HS-5 (cell line): ENCODE measurements at regions not wholly inside any gene's neighbourhood (a gene's known extent, or its start where the extent isn't known, plus 50 kb on each side); places are given as distances from the start of the nearest gene placed in this dataset.
"Not testable (repeated sequence)": the region's sequence is repeated elsewhere in the genome, so short reads cannot be mapped to it uniquely, and the experiment has no call there.

Experiments used
- DNase-seq: peaks from one replicate; pipeline ENCODE4 v3.0.0-alpha.2; 2012; ENCODE audit warnings: low read depth

DNA sequence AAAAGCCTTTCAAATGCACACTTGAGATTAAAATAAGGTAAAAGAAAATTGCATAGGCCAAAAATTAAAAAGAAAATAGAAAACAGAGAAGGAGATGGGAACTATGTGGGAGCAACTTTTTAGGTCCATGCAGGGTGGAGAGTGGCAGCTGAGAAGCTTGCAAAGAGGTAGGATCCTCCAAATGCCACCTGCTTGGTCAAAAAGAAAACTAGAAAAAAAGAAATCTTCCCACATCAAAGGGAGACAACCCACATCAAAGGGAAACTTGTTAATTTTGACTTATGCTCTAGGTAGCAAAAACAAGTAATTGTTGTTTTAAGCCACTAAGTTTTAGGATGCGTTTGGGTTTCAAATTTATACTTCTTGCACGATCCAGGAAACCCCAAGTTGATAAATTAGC lies 342.9 kb downstream of the IL20RB start:
- DNase-seq, result no peak

DNA sequence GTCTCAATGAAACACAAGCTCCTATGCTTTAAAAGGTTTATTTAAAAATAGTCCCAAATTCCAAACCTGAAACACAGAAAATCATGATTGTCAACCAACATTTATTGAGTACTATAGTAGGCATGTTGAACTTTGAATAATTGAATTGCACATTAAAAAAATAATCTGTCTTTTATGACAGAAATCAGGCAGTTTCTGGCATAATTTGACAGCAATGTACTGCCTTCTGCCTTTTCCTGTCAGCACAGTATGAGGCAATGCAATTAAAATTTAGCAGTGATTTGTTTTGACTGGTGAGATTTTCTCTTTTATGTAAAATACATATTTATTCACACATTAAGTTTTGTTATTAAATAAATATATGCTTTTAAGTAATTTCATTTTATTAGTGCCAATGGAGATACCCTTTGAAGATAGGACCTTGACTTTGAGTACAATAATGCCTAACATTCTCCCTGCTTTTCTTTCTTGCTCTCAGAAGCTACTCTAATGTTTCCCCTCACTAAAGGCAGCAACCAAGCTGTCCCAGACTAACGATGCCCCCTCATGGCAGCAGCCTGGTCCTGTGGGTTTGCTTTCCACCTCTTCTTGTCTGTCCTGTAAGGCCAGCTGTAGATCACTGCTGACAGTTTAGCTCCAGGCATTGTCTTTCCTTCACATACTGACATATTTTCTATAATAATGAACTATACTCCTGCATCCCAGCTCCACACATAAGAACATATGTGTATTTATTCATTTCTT lies 346.7 kb downstream of the IL20RB start:
- no peak for DNase-seq

DNA sequence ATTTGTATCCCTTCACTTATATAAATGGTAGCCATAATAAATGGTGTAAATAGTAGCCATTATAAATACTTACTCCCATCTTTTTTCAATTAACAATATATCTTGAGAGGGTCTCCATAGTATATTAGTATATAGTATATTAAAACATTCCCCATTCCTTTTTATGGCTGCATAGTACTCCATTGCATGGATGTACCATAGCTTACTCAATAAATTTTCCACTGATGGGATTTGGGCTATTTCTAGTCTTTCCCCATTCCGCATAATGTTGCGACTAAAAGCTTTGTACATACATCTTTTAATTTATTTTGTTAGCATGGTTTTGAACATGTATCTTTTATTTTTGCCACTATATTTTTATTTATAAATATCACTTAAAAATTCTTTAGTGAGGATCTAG lies 366.3 kb downstream of the IL20RB start:
- no peak for DNase-seq

DNA sequence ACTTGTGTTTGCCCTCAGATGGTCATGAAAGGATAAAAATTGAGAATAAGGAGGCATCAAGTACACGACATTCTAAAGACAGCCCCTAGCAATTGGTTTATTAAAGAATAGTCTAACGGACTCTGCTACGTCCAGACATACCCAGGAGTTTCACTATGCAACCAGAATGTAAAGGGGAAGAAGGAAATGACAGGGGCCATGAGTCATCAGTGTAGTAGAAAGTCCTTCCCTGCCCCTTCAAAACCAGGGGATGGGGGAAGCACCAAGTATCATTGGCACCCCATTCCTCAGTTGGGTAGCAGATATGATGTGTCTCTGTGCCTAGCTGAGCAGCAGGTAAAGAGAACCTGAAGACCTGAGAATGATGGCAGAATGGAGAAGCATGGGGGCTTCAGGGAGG lies 367.4 kb downstream of the IL20RB start:
- no peak for DNase-seq

DNA sequence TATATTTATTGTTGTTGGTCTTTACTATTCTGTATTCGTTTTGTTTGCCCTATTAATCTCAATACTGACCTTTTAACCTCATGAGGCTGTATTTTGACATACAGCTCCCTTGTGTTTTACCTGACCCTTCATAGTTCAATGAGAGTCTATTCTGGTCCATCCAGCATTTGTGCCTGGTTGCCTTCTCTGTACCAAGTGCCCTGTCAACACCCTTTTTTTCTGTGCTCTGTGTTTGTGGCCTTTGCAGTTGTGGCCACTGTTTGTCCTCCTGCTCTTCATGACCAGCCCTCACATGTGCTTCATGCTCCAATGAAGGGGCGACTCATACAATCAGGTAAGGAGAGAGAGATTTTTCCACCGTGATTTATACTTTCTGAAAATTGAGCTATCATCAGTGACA lies 368.2 kb downstream of the IL20RB start:
- no peak for DNase-seq

DNA sequence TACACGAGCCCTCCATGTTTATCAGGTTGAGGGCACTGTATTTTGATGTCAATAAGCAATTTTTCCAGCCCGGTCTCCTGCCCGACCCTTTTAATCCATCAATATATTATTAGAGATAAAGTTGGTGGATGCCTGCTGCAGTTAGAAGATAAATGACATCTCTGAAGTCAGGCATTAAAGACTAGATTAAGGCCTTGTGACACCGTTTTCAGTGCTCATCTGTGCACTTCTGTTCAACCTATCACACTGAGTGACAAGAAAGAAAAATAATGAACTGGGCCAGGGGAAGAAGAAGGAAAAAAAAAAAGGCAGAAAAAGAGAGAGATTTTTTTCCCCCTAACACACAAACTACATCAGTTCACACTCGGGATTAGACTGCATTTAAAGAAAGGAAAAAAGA lies 371.8 kb downstream of the IL20RB start:
- DNase-seq, result no peak

DNA sequence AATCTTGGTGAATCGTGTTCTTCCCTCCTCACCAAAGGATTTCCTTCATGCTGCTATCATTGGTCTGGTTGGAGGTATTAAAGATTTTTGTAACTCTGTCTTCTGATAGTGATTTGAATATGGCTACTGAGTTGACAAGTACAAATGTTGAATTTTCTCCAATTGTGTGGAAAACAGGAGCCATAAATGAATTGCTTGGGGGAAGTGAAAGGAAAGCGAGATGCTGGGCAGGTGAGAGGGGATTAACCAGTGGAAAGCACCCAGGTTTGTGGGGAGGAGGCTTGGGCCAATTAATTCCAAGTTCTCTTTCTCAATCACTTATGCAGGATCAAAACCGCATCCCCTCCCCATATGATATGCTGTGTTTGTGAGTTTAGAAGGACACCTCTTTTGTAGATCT lies 372.5 kb downstream of the IL20RB start:
- DNase-seq, result no peak

DNA sequence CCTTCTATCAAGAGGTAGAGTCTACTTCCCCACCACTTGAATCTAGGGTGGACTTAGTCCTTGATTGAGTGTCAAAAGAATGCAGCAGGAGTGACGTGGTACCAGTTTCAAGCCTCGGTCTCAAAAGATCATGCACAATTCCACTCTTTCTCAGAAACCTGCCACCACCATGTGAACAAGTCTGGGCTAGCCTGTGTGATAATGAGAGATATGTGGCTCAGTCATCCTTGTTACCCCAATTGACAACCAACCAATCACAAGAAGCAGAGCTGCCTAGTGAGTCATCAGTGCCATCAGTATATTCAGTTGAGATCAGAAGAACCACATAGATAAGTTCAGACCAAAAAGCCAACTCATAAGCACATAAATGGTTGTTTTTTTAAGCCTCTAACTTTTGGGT lies 374.5 kb downstream of the IL20RB start:
- DNase-seq, result no peak

DNA sequence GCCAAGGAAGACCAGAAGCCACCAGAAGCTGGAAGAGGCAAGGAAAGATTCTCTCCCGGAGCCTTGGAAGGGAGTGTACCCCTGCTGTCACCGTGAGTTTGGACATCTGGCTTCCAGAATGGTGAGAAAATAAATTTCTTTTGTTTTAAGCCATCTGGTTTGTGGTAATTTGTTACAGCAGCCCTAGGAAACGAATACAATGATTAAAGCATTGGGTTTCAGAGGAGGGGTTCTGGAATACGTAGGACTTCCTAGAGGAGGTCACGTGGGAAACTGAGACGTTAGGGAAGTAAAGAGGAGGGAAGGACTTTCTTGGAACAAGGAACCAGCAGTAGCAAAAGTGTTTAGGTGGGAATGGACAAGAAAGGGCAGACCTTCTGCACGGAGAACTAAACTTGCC lies 377.7 kb downstream of the IL20RB start:
- DNase-seq, result no peak

DNA sequence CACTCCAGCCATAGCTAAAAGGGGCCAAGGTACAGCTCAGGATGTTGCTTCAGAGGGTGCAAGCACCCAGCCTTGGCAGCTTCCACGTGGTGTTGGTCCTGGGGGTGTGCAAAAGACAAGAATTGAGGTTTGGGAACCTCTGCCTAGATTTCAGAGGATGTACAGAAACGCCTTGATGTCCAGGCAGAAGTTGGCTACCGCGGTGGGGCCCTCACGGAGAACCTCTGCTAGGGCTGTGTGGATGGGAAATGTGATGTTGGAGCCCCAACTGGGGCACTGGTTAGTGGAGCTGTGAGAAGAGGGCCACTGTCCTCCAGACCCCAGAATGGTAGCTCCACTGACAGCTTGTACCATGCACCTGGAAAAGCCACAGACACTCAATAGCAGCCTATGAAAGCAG lies 380.6 kb downstream of the IL20RB start:
- not testable (repeated sequence) for DNase-seq

DNA sequence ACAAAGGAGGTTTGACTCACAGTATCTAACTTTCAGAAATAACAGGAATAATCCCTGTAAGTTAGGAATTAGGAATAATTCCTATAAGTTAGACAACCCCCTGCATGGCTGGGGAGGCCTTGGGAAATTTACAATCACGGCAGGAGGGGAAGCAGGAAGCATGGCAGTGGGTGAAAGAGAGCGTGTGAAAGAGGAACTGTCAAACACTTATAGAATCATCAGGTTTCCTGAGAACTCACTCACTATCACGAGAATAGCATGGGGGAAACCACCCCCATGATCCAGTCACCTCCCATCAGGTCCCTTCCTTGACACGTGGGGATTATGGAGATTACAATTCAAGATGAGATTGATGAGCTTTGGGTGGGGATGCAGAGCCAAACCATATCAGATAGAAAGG lies 385.5 kb downstream of the IL20RB start:
- DNase-seq, result no peak

DNA sequence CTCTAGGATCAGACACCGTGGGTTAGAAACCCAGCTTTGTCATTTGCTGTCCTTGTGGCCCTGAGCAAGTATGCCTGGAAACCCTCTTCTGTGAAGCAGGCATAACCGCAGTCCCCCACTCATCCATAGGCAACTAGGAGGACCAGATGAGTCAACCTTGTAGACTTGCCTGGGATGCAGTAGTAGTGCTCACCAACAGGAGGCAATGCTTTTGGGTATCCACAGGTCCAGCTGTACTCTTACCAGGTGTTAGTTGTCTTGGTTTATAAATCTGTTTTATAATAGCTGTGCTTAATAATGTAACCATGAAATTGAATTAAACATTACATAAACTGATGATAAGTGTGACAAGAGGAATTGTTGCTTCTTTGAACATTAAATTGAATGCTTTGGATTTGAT lies 389.3 kb downstream of the IL20RB start:
- DNase-seq, result no peak

DNA sequence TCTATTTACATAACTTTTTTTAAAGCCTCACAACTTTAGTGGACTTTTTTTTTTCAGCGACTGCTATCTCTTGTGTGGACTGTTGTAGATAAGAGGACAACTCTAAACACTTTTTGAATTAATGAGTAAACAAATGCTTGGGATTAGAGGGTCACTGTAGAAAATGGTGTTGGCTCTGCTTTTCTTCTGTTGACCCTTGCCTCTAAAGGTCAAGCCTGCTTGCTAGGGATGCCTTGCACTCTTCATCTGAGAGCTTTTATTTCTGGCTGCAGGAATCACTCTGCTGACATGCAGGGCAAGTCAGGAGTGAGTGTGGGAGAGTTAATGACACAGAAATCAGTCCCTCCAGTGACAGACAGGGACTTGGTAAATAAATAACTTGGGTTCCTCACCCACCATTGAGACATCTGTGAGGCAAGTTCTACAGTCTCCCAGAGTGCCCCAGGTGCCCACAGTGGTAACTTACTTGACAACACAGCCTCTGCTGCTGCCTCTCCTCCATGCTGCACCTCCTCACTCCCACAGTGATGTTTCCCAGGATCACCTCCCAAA lies 390.1 kb downstream of the IL20RB start:
- DNase-seq, result no peak

DNA sequence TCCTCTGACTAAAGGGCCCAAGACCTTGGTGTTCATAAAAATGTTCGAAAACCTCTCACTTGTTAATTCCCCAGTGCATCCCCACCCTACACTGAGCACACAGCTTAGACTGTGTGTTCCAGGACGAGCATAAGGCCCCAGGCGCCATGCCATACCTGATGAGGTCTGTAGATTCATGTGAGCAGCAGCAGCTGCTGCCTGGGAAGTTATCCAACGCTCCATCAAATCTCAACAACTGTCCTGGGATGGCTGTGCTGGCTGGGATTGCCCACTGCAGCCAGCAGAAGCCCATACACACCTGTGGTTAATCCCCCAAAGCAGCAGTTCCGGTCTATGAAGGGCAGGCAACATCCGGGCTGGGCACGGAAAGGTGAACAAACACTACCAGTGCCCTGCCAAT lies 391.2 kb downstream of the IL20RB start:
- no peak for DNase-seq

DNA sequence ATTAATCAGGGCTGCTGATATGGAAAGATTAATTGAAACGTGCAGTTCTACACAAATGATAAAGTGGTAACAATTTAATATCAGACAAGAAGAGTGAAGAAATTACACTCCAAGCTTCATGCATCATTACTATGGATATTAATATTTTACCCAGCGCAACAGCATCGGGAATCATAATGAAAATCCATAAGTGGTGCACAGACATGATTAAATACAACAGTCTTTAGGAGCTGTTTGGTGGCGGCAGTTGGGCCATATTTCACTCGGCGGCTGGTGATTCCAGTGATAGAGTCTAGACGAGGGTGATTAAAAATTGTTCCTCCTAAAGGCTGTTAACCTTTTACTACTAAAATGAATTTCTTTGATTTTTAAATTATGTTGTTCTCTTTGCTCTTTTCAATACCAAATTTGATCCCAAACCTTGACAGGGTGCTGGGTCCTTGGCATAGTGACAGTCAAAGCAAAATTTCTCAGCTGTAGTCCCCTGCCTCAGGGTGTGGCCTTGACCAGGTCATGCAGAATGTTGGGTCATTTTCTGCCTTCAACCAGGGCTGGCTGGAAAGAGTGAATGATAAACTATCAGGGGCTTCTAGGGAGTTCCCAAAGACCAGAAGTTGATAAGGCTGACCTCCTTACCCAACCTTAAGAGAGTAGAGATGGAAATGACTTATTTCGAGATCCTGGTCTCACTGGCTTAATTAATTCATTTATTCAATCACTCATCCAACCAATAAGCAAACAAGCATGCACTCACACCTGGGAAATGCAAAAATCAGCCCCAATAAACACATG lies 392.0 kb downstream of the IL20RB start:
- no peak for DNase-seq

DNA sequence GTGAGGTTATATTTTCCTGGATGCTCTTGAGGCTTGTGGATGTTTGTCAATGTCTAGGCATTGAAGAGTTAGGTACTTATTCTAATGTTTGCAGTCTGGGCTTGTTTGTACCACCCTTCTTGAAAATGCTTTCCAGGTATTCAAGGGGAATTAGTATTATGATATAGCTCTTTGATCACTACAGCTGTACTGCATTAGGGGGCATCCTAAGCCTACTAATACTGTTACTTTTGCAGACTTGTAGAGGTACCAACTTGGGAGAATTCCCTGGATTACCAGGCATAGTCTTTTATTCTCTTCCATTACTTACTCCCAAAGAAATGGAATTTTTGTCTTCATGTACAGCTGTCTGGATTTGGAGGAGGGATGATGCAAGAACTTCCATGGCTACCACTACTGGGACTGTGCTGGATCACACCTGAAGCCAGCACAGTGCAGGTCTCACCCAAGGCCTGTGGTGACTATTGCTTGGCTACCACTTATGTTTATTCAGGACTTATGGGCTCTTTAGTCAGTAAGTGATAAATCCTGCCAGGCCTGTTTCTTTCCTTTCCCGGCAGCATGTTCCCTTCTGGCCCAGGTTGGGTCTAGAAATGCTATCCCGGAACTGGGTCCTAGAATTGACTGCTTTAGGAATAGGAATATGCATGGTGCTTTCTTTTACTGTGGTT lies 402.9 kb downstream of the IL20RB start:
- no peak for DNase-seq

DNA sequence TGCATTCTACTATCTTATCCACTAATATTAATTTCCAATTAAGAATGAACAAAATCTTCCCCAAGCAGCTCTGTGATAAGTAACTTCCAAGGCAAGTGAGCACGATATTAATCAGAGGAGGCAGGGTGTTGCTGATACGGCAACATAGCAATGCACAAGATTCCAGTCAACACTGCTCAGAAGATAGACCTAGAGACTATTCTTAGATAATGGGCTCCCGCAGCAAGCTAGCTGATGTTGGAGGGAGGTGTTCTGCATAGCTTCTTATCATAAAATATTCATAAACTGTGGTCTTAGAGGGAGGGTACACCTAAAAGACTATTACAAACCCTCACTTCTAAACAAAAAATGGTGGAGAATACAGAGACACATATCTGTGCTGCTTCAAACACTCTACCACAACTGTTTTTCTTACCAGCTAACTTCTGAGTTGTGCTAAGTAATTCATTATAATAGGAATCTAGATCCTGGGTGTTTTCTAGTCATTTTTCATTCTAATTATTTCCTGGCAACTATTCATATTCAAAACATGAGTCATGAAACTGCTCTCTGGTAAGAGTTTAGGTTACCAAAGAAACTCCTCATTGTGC lies 382.0 kb upstream of the SOX14 start:
- no peak for DNase-seq

DNA sequence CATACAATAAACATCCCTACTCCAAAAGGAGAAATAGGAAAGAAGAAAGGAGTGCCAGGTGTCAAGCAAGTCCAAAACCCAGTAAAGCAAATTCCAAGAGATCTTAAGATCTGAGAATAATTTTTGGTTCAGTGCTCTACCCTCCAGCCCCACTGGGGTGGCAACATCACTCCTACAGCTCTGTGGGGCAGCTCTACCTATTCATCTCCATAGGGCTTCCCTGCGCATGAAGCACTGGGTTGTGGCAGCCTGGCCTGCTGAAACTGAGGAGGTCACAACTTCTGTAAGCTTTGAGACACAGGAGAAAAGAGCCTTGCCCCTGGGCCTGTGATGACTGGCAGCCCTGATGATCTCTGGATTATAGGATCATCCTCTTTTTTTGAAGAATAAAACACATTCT lies 378.2 kb upstream of the SOX14 start:
- no peak for DNase-seq

DNA sequence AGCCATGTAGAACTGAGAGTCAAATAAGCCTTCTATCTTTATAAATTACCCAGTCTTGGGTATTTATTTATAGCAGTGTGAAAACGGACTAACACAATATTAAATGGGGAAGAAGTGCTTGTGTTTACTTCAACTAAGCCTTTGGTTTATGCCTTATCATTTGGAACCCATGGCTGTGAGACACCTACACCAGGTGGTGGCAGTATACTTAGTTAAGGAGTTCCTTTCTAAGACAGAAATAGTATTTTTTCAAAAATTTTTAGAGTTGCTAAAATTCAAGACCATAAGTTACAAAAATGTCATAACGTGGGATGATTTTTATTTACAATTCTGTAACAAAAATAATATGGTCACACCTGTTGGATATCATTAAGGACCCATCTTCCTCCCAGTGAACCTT lies 354.5 kb upstream of the SOX14 start:
- no peak for DNase-seq

DNA sequence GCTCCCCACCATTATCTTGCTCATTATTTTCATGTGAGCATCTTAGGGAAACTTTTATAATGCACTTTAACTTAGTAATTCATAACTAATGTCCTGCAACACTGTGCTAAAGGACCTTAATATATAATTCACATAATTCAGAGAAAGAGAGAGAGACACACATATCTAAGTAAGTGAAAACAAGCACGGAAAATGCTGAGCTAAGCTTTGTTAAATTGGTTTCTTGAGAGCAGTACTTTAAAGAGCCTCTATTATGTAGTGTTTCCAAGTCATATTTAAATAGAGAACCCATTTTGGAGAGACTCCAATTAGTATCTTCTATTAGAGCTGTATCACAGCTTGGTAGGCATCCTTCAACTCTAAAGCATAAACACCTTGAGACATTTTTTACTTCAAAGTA lies 354.1 kb upstream of the SOX14 start:
- DNase-seq, result no peak

DNA sequence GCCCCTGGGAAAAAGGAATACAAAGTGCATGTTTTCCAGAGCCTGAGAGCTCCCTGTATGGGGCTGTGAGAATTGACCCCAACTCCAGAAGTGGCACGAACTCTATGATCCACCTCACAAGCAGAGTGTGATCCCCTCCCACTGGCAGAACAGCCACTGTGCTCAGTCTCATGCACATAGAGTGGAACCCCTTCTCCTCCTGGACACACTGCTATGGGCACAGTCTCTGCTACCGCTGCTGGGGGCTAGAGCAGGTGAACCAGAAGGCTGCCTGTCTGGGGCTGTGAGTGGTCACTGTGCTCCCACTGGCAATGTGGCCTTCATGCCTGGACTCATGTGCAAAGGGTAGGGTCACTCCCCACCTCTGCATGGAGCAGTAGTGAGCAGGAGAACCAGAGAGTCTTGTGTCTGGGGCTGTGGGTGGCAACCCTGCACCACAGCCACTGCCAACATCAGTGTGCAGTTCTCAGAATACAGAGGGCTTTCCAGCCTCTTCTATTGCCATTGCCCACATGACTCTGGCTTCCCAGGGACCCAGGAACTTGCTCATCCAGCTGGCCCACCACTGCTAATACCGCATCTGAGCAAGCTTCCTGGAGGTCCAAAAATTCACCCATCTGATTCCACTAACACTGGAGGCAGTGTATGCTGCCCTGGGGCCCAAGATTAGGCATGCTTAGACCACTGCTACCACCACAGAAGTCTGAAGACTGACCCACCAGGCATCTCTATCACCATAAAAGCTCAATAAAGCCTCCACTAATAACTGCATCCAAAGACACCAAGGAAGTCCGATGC lies 343.7 kb upstream of the SOX14 start:
- no peak for DNase-seq

DNA sequence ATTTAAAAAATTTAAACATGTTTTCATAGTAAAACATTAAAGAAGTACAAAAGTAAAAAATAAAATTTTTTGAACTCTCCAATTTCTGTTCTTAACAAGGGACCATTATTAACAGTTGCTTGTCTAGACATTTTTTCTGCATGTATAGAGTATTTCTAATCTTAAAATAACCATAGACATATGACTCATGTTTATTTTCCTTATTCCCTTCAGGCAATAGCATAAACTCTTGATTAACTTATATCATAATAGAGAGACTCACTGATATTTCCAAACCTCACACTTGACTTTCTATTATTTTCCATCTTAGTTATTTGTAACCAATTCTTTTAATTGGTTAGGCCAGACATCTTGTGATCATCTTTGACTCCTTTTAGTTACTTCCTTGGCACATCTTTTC lies 325.6 kb upstream of the SOX14 start:
- DNase-seq, result no peak
